SH-SY5Y (cell line): ENCODE measurements at regions not wholly inside any gene's neighbourhood (a gene's known extent, or its start where the extent isn't known, plus 50 kb on each side); places are given as distances from the start of the nearest gene placed in this dataset.

Experiments used
- GATA2 ChIP-seq: IDR thresholded peaks from 2 replicates; pipeline ENCODE4 v1.6.1; 2011; ENCODE audit warnings: mild to moderate bottlenecking, low read depth, low read length
- GATA3 ChIP-seq: IDR thresholded peaks from 2 replicates; pipeline ENCODE4 v1.6.1; 2011; ENCODE audit warnings: low read depth, mild to moderate bottlenecking, low read length, moderate library complexity

GRCh38 chr17:47066841-47067682 lies 88.0 kb upstream of the RPRML start:
- no peak for TF ChIP-seq GATA3
- peak; percentile 69 for TF ChIP-seq GATA2
